Muscle layer of colon (tissue), 2 donors: ENCODE measurements at regions not wholly inside any gene's neighbourhood (a gene's known extent, or its start where the extent isn't known, plus 50 kb on each side); places are given as distances from the start of the nearest gene placed in this dataset.

Experiments
- H3K27ac ChIP-seq: one replicate; pipeline ENCODE4 v1.7.0; 2013; ENCODE audit warnings: low read depth, mild to moderate bottlenecking, low read length, moderate library complexity
- H3K27me3 ChIP-seq, 2 donors: one replicate each; pipeline ENCODE4 v1.7.0; 2013; ENCODE audit warnings: low read length in 2 of 2, mild to moderate bottlenecking in 2 of 2; ENCODE audit not compliant: insufficient read depth in 2 of 2, control insufficient read depth in 1 of 2
- H3K36me3 ChIP-seq: one replicate; pipeline ENCODE4 v1.7.0; 2013; ENCODE audit warnings: mild to moderate bottlenecking, low read length; ENCODE audit not compliant: insufficient read depth
- H3K4me1 ChIP-seq: one replicate; pipeline ENCODE4 v1.7.0; 2013; ENCODE audit warnings: mild to moderate bottlenecking, low read length; ENCODE audit not compliant: insufficient read depth
- H3K4me3 ChIP-seq, 2 donors: one replicate each; pipeline ENCODE4 v1.7.0; 2013; ENCODE audit warnings: low read length in 2 of 2, low read depth in 1 of 2, mild to moderate bottlenecking in 1 of 2, moderate library complexity in 1 of 2
- H3K9ac ChIP-seq: one replicate; pipeline ENCODE4 v1.7.0; 2013; ENCODE audit warnings: low read length
- H3K9me3 ChIP-seq: one replicate; pipeline ENCODE4 v1.7.0; 2013; ENCODE audit warnings: mild to moderate bottlenecking, low read length
- donor health status: abdominal sarcoma.
- donor health status: Adenocarcinoma of cecum.

DNA sequence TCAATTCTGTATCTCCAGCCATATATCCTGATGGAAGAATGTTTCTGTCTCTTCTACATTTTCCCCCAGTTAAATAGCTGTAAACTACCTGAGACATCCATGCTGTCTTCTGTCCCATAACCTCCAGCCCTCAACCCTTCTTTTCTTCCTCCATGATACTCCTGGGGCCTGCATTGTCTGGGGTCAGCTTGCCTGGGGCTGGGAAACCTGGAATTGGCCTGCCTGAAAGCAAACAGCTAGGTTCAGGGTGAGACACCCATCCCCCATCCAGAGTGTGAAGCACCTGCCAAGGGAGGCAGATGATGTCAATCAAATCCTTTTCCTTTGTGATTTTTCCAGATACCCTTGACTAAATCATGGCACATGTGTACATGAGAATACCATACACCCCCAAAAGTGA, 313.7 kb upstream of the MGAT5 start:
- H3K9ac ChIP-seq, result no peak overlapping the region
- no peaks in the 10 kb centered on the region for H3K27me3 ChIP-seq
- H3K4me1 ChIP-seq, result no peaks in the 10 kb centered on the region
- no peak overlapping the region for H3K4me3 ChIP-seq
- no peak overlapping the region for H3K27ac ChIP-seq
- H3K9me3 ChIP-seq, result no peaks in the 10 kb centered on the region
- H3K36me3 ChIP-seq, result no peaks in the 10 kb centered on the region

DNA sequence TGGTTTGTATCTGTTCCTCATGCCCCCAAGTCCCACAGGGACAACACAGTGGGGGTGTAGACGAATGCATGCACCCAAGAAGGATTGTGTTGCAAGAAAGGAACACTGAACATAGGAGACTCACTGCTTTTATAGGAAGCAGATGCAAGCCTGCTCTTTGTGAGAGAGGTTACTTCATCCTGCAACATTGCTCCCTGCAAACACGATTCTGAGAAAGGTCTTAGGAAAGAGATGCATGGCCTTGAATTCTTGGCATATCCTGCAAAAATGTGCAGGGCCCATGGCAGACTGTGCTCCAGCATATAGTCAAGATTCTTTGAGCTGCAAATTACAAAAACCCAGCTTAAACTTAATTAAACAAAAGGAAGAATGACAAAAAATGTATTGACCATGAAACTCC, 312.2 kb upstream of the MGAT5 start:
- no peak overlapping the region for H3K27ac ChIP-seq
- no peak overlapping the region for H3K9ac ChIP-seq
- no peaks in the 10 kb centered on the region for H3K9me3 ChIP-seq
- no peak overlapping the region for H3K4me3 ChIP-seq
- no peaks in the 10 kb centered on the region for H3K36me3 ChIP-seq
- H3K4me1 ChIP-seq, result no peaks in the 10 kb centered on the region
- H3K27me3 ChIP-seq, result no peaks in the 10 kb centered on the region

DNA sequence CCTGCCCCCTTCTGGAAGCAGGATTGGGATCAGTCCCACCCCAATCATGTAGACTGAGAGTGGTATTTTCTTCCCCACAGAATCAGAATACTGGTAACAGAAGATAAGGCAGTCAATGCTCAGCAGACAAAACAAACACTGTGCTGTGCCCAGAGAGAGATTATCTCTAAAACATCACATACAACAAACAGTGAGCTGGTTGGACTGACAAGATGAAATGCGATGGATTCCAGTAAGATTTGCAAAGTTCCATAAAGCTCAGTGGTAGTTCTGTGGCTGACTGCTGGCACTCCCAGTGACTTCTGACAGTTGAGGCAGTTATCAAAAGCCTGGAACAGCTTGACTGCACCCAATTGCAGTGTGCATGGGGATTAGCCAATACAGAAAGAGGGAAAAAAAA, 311.5 kb upstream of the MGAT5 start:
- H3K9me3 ChIP-seq, result no peaks in the 10 kb centered on the region
- H3K4me1 ChIP-seq, result no peaks in the 10 kb centered on the region
- no peak overlapping the region for H3K27ac ChIP-seq
- no peaks in the 10 kb centered on the region for H3K36me3 ChIP-seq
- no peaks in the 10 kb centered on the region for H3K27me3 ChIP-seq
- no peak overlapping the region for H3K9ac ChIP-seq
- no peak overlapping the region for H3K4me3 ChIP-seq

DNA sequence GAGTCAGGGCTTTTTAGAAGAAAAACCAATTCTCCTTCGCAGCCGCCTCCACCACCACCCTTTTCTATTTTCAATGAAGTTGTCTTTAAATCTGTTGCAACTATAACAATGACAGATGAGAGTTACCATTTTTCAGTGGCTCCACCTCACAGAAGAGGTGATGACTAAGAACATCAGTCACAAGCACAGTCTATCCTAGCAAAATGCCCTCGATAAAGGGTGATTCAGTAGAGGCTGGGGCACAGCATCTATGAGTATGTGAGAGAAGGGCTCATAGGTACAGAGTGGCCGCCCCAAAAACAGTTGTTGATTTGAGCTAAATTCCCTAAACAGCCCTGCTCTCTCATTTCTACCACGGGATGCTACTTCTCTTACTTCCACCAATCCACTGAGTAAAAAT, 310.8 kb upstream of the MGAT5 start:
- H3K4me3 ChIP-seq, result no peak overlapping the region

DNA sequence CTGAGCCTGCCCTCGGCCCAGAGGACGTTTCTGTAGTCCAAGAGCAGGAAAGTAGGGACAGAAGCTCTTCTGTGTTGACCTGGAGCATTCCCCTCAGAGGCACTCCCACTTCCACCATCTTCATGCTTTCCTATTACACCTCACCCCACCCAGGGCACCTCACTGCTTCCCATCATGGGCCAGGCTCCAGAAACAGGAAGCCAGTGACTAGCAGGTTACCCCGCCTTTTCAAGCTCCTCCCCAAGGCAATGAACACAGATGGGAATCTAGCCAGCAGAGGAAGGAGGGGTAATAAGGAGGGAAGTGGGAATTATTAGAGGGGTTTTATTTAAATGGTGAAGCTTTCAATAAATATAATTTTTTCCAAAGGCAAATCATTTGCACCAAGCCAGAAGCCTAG, 308.8 kb upstream of the MGAT5 start:
- Histone ChIP-seq H3K27me3 (no peaks in the 10 kb centered on the region), H3K4me1 (no peaks in the 10 kb centered on the region), H3K4me3 (no peak overlapping the region), H3K27ac (no peak overlapping the region), H3K9ac (no peak overlapping the region), H3K9me3 (no peaks in the 10 kb centered on the region), H3K36me3 (no peaks in the 10 kb centered on the region)

More for the DNA sequence above, 310.8 kb upstream of the MGAT5 start:
- no peaks in the 10 kb centered on the region for H3K9me3 ChIP-seq
- H3K4me1 ChIP-seq, result no peaks in the 10 kb centered on the region
- no peaks in the 10 kb centered on the region for H3K27me3 ChIP-seq
- no peaks in the 10 kb centered on the region for H3K36me3 ChIP-seq
- no peak overlapping the region for H3K9ac ChIP-seq
- H3K27ac ChIP-seq, result no peak overlapping the region

DNA sequence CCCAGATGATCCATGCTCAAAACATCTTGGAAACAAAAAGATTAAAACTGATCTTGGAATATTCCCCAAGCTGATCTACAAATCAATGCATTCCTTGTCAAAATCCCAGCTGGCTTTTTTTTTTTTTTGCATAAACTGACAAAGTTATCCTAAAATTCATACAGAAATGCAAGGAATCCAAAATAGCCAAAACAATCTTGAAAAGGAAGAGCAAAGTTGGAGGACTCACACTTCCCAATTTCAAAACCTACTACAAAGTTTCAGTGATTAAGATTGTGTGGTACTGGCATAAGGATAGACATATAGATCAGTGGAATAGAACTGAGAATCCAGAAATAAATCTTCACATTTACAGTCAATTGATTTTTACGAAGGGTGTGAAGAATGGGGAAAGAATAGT, 306.8 kb upstream of the MGAT5 start:
- Histone ChIP-seq H3K36me3 (no peaks in the 10 kb centered on the region), H3K4me3 (no peak overlapping the region), H3K9me3 (no peaks in the 10 kb centered on the region), H3K27ac (no peak overlapping the region), H3K4me1 (no peaks in the 10 kb centered on the region), H3K27me3 (no peaks in the 10 kb centered on the region), H3K9ac (no peak overlapping the region)

DNA sequence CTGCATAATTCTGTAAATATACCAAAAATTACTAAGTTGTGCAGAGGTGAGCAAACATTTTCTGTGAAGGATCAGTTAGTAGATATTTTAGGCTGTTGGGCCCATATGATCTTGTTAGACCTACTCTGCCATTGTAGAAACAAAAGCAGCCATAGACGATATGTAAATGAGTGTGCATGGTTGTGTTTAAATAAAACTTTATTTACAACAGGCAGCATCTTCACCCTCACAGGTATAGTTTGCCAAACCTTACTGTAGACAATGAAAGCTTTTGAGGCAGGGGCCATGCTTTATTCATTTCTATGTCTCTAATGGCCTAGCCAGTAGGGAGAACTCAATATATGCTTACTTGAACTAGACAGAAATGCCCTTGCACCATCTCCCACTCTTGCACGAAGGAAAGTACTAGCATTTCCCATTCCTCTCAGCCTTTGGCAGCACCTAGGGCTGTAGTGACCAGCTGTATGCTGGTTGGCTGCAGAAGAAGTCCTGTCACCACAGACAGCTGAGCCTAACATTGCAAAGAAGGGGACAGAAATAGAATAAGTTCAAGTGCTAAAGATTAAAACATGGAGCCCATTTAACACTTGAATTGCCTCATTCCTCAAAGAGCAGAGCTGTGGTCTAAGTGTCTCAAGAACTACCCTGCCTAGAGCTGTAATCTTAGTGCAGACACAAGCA, 305.1 kb upstream of the MGAT5 start:
- H3K27ac ChIP-seq, result no peak overlapping the region
- H3K9ac ChIP-seq, result no peak overlapping the region
- no peaks in the 10 kb centered on the region for H3K9me3 ChIP-seq
- no peaks in the 10 kb centered on the region for H3K27me3 ChIP-seq
- no peaks in the 10 kb centered on the region for H3K4me1 ChIP-seq
- H3K36me3 ChIP-seq, result no peaks in the 10 kb centered on the region
- no peak overlapping the region for H3K4me3 ChIP-seq

DNA sequence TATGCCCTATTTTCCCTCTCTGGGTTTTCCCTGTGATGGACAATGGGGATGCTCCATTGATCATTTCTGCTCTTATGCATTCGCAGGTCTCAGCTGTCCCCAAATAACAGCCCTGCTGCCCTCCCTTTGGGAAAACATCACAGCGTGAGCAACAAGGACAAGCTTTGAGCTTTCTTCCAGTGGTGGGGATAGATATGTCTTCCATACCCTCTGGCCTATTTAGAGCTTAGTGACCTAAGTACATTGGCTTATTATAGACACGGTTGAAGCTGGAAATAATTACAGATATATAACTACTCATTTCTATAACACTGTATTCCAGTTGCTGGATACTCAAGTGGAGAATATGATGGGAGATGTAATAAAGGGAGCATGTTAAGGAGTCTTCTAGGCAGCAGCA, 304.3 kb upstream of the MGAT5 start:
- no peaks in the 10 kb centered on the region for H3K36me3 ChIP-seq
- no peak overlapping the region for H3K27ac ChIP-seq
- H3K4me1 ChIP-seq, result no peaks in the 10 kb centered on the region
- H3K27me3 ChIP-seq, result no peaks in the 10 kb centered on the region
- no peak overlapping the region for H3K9ac ChIP-seq
- H3K4me3 ChIP-seq, result no peak overlapping the region
- H3K9me3 ChIP-seq, result no peaks in the 10 kb centered on the region

DNA sequence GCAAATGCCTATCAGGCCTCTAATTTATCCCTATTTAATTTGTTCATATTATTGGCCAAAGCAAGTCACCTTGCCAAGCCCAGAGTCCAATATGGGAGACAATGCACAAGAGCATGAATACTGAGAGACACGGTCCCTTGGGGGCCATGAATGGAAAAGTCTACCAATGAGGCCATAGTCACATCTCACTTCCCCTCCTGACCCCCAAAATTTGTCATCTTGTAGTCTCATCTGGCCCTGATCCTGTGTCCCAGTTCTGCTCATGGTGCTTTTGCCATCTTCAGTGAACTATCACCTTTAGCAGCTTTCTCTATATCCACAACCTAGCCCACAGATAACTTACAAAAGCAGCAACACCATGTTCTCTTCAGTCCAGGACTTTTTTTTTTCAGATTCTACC, 302.7 kb upstream of the MGAT5 start:
- no peaks in the 10 kb centered on the region for H3K36me3 ChIP-seq
- H3K27ac ChIP-seq, result no peak overlapping the region
- no peaks in the 10 kb centered on the region for H3K27me3 ChIP-seq
- no peak overlapping the region for H3K9ac ChIP-seq
- H3K9me3 ChIP-seq, result no peaks in the 10 kb centered on the region
- H3K4me3 ChIP-seq, result no peak overlapping the region
- no peaks in the 10 kb centered on the region for H3K4me1 ChIP-seq

DNA sequence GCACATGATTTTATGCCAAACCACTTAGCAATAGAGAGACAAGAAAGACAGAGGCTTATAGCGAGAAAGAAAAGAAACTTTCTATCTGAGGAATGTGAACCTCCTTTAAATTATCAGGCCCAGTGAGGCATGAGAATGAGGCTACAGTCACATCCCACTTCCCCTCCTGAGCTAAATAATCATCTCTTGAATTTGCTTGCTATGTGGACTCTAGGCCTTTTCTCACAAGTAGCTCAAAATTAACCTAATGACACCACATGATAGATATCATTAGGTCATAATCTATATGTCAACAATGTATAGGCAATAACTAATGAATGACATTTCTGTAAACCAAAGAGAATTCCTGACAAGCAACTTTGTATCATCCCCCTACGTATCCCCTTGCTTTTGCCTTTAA, 301.5 kb upstream of the MGAT5 start:
- Histone ChIP-seq H3K27ac (no peak overlapping the region), H3K4me3 (no peak overlapping the region)

DNA sequence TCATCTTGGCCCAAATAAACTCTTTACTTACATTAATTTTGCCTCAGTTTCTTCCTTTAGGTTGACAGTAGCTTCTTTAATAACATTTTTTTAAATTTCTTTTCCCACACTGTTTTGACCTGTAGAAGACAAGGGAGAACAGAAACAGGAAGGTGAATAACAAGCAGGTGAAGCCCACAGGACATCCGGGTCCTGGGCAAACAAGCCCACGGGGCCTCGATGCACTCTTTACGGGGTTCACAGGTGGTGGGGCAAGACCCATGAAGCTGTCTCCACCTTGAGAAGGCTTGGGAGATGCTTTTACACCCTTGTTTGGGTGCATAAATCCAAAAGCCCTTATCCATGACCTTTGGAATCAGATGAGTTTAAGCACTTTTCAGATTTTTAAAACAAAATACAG, 301.0 kb upstream of the MGAT5 start:
- Histone ChIP-seq H3K27me3 (no peaks in the 10 kb centered on the region), H3K9ac (no peak overlapping the region), H3K36me3 (no peaks in the 10 kb centered on the region), H3K27ac (no peak overlapping the region), H3K9me3 (no peaks in the 10 kb centered on the region), H3K4me1 (no peaks in the 10 kb centered on the region), H3K4me3 (no peak overlapping the region)

More for the DNA sequence above, 301.5 kb upstream of the MGAT5 start:
- no peaks in the 10 kb centered on the region for H3K27me3 ChIP-seq
- H3K9ac ChIP-seq, result no peak overlapping the region
- H3K9me3 ChIP-seq, result no peaks in the 10 kb centered on the region
- H3K36me3 ChIP-seq, result no peaks in the 10 kb centered on the region
- H3K4me1 ChIP-seq, result no peaks in the 10 kb centered on the region

DNA sequence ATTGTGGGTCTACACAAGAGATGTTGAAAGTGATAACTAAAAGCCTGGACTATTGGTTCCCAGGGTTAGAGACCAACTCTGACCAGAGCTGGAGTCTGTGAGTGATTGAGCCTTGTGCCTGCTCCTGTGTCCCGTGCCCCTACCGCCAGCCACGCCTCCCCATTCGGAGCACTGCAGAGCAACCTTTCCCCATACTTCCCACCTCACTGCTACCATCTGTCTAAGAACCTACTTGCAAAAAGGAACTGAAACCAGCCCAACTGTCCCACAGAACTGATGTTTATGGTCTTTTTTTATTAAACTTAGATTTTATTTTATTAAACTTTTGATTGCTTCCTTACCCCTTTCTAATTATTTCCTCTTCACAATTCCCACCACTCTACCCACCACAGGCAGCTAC, 300.3 kb upstream of the MGAT5 start:
- Histone ChIP-seq H3K27me3 (no peaks in the 10 kb centered on the region), H3K36me3 (no peaks in the 10 kb centered on the region), H3K4me3 (no peak overlapping the region), H3K4me1 (no peaks in the 10 kb centered on the region), H3K9me3 (no peaks in the 10 kb centered on the region), H3K9ac (no peak overlapping the region), H3K27ac (no peak overlapping the region)
